Sciatic nerve (tissue), 2 donors: ENCODE measurements at regions not wholly inside any gene's neighbourhood (a gene's known extent, or its start where the extent isn't known, plus 50 kb on each side); places are given as distances from the start of the nearest gene placed in this dataset.
"Not testable (repeated sequence)": the region's sequence is repeated elsewhere in the genome, so short reads cannot be mapped to it uniquely, and the experiment has no call there.

Experiments
- ATAC-seq: fragments of 200-7000 bp; cut with Tn5 transposase; one replicate; pipeline ENCODE4 v1.9.1; 2020; ENCODE audit warnings: mild to moderate bottlenecking, moderate library complexity
- DNase-seq: peaks from one replicate; pipeline ENCODE4 v3.0.0-alpha.2; 2020; ENCODE audit warnings: low spot score
- intact Hi-C: fragments of 100-400 bp; cut with DNase I; formaldehyde crosslinking; loops from one replicate; pipeline ENCODE4 v1.14.2; 2022
- donor health status: DM: no; HTN: no; CAD: no.
- donor health status: DM: no; HTN: no; CAD: no.

GRCh38 chr7:149580328-149580727 lies 82.7 kb upstream of the ZNF746 start:
- intact Hi-C loops, result no loop called here
- ATAC-seq (no peak), DNase-seq (no peak)

- intact Hi-C loops, result not testable (repeated sequence)
Measured at GRCh38 chr7:149579365-149579764, 81.8 kb upstream of the ZNF746 start.

GRCh38 chr7:149574428-149574827 lies 76.8 kb upstream of the ZNF746 start:
- DNase-seq, ATAC-seq, intact Hi-C loops: not testable (repeated sequence)

More at GRCh38 chr7:149579365-149579764, 81.8 kb upstream of the ZNF746 start:
- not testable (repeated sequence) for ATAC-seq, DNase-seq

- ATAC-seq, result no peak
- intact Hi-C loops, result no loop called here
- DNase-seq, result no peak
Measured at GRCh38 chr7:149573519-149573918, 75.9 kb upstream of the ZNF746 start.

- DNase-seq, intact Hi-C loops, ATAC-seq: not testable (repeated sequence)
Measured at GRCh38 chr7:149572920-149573319, 75.3 kb upstream of the ZNF746 start.

GRCh38 chr7:149570784-149571183 lies 73.2 kb upstream of the ZNF746 start:
- intact Hi-C loops, result no loop called here
- ATAC-seq, result no peak
- no peak for DNase-seq

- intact Hi-C loops, result no loop called here
- no peak for DNase-seq
- ATAC-seq, result no peak
Measured at GRCh38 chr7:149569726-149570422, 72.3 kb upstream of the ZNF746 start.

- DNase-seq (no peak), ATAC-seq (no peak)
- intact Hi-C loops, result no loop called here
Measured at GRCh38 chr7:149569025-149569725, 71.6 kb upstream of the ZNF746 start.

GRCh38 chr7:149568218-149568617 lies 70.6 kb upstream of the ZNF746 start:
- DNase-seq (no peak), ATAC-seq (no peak)
- intact Hi-C loops, result no loop called here

GRCh38 chr7:149566103-149566502 lies 68.5 kb upstream of the ZNF746 start:
- ATAC-seq, result no peak
- intact Hi-C loops, result no loop called here

GRCh38 chr7:149565096-149565382 lies 67.4 kb upstream of the ZNF746 start:
- intact Hi-C loops, result no loop called here
- DNase-seq (no peak), ATAC-seq (no peak)

More at GRCh38 chr7:149566103-149566502, 68.5 kb upstream of the ZNF746 start:
- DNase-seq, result no peak

- no peak for ATAC-seq
- intact Hi-C loops, result no loop called here
- DNase-seq, result no peak
Measured at GRCh38 chr7:149564340-149565095, 66.9 kb upstream of the ZNF746 start.

GRCh38 chr7:149562602-149563001 lies 65.0 kb upstream of the ZNF746 start:
- ATAC-seq, result no peak

GRCh38 chr7:149561072-149561471 lies 63.5 kb upstream of the ZNF746 start:
- ATAC-seq (no peak), DNase-seq (no peak)
- intact Hi-C loops, result no loop called here

More at GRCh38 chr7:149562602-149563001, 65.0 kb upstream of the ZNF746 start:
- no peak for DNase-seq
- intact Hi-C loops, result no loop called here

GRCh38 chr7:149559711-149560110 lies 62.1 kb upstream of the ZNF746 start:
- DNase-seq (no peak), ATAC-seq (no peak)
- intact Hi-C loops, result no loop called here

- ATAC-seq (no peak), DNase-seq (no peak)
- intact Hi-C loops, result no loop called here
Measured at GRCh38 chr7:149558149-149558861, 60.7 kb upstream of the ZNF746 start.

GRCh38 chr7:149556525-149556924 lies 58.9 kb upstream of the ZNF746 start:
- DNase-seq, ATAC-seq, intact Hi-C loops: not testable (repeated sequence)

GRCh38 chr7:149554821-149555220 lies 57.2 kb upstream of the ZNF746 start:
- ATAC-seq, intact Hi-C loops, DNase-seq: not testable (repeated sequence)

- ATAC-seq, intact Hi-C loops: not testable (repeated sequence)
Measured at GRCh38 chr7:149553991-149554390, 56.4 kb upstream of the ZNF746 start.

More at GRCh38 chr7:149553991-149554390, 56.4 kb upstream of the ZNF746 start:
- DNase-seq, result not testable (repeated sequence)
